WTC11 (cell line): ENCODE measurements at regions not wholly inside any gene's neighbourhood (a gene's known extent, or its start where the extent isn't known, plus 50 kb on each side); places are given as distances from the start of the nearest gene placed in this dataset.

Source experiments
- ATF3 ChIP-seq: sonication (generic); formaldehyde crosslinking; conservative IDR thresholded peaks from 2 replicates; pipeline ENCODE4 v1.8.1; 2022; ENCODE audit warnings: mild to moderate bottlenecking, missing genetic modification reagents
- CREM ChIP-seq: sonication (generic); formaldehyde crosslinking; IDR thresholded peaks from 2 replicates; pipeline ENCODE4 v1.8.1; 2022; ENCODE audit warnings: mild to moderate bottlenecking, missing genetic modification reagents, moderate library complexity
- CTCF ChIP-seq: fragments of 200-600 bp; IDR thresholded peaks from 2 replicates; pipeline ENCODE4 v1.8.0; 2022; ENCODE audit warnings: antibody characterized with exemption
- FOXK1 ChIP-seq: sonication (generic); formaldehyde crosslinking; IDR thresholded peaks from 2 replicates; pipeline ENCODE4 v1.8.0; 2022; ENCODE audit warnings: mild to moderate bottlenecking, moderate library complexity, missing genetic modification reagents
- IRF2 ChIP-seq: sonication (generic); formaldehyde crosslinking; IDR thresholded peaks from 2 replicates; pipeline ENCODE4 v1.8.0; 2022; ENCODE audit warnings: low read depth, missing genetic modification reagents, borderline replicate concordance
- NR1H2 ChIP-seq: sonication (generic); formaldehyde crosslinking; IDR thresholded peaks from 2 replicates; pipeline ENCODE4 v1.9.0; 2021; ENCODE audit warnings: mild to moderate bottlenecking, moderate library complexity, missing genetic modification reagents
- ZNF138 ChIP-seq: sonication (generic); formaldehyde crosslinking; conservative IDR thresholded peaks from 2 replicates; pipeline ENCODE4 v1.8.1; 2022; ENCODE audit warnings: mild to moderate bottlenecking, moderate library complexity, missing genetic modification reagents
- ZNF396 ChIP-seq: fragments of 250-450 bp; sonication (Bioruptor Pico); IDR thresholded peaks from 2 replicates; pipeline ENCODE4 v1.8.0; 2021; ENCODE audit warnings: mild to moderate bottlenecking, moderate library complexity, borderline replicate concordance
- ZNF512 ChIP-seq: sonication (generic); formaldehyde crosslinking; IDR thresholded peaks from 2 replicates; pipeline ENCODE4 v1.8.1; 2022; ENCODE audit warnings: missing genetic modification reagents, borderline replicate concordance
- ZSCAN18 ChIP-seq: fragments of 250-450 bp; sonication (Bioruptor Pico); IDR thresholded peaks from 2 replicates; pipeline ENCODE4 v2.1.2; 2022; ENCODE audit warnings: mild to moderate bottlenecking, moderate library complexity

GRCh38 chr4:36872679-36873078, 371.9 kb upstream of the NWD2 start:
- TF ChIP-seq NR1H2 (CRISPR knock-in tag) = no peak
- TF ChIP-seq IRF2 = no peak
- no peak for TF ChIP-seq FOXK1 (CRISPR knock-in tag)
- no peak for TF ChIP-seq ZSCAN18 (CRISPR knock-in tag)
- TF ChIP-seq ZNF512 (CRISPR knock-in tag) = no peak
- TF ChIP-seq CTCF = no peak
- TF ChIP-seq ZNF396 (CRISPR knock-in tag) = no peak
- TF ChIP-seq CREM (CRISPR knock-in tag) = no peak
- no peak for TF ChIP-seq ZNF138
- TF ChIP-seq ATF3 (CRISPR knock-in tag) = no peak
